ENCODE measurements at regions not wholly inside any gene's neighbourhood (a gene's known extent, or its start where the extent isn't known, plus 50 kb on each side); places are given as distances from the start of the nearest gene placed in this dataset.
A peak's percentile ranks its signal among the peaks of the same experiment; 100 is the strongest.

GRCh38 chr5:171609806-171610452, 175.7 kb upstream of the SMIM23 start:
- DNase-seq (peak in 1 of 3 donors; percentile 18), ATAC-seq (no peak)
- no peaks in the 10 kb centered on the region for H3K27me3 ChIP-seq
- H3K4me3 ChIP-seq: no peak overlapping the region
- no peak overlapping the region for H3K27ac ChIP-seq
- H3K9me3 ChIP-seq: no peaks in the 10 kb centered on the region
- intact Hi-C loops (cut with DNase I): no loop called here
- no peaks in the 10 kb centered on the region for H3K36me3 ChIP-seq
- H3K4me1 ChIP-seq: no peaks in the 10 kb centered on the region
- TF ChIP-seq POLR2A (IDR thresholded peaks at IDR 0.05): no peak
- TF ChIP-seq, protein P1, sequence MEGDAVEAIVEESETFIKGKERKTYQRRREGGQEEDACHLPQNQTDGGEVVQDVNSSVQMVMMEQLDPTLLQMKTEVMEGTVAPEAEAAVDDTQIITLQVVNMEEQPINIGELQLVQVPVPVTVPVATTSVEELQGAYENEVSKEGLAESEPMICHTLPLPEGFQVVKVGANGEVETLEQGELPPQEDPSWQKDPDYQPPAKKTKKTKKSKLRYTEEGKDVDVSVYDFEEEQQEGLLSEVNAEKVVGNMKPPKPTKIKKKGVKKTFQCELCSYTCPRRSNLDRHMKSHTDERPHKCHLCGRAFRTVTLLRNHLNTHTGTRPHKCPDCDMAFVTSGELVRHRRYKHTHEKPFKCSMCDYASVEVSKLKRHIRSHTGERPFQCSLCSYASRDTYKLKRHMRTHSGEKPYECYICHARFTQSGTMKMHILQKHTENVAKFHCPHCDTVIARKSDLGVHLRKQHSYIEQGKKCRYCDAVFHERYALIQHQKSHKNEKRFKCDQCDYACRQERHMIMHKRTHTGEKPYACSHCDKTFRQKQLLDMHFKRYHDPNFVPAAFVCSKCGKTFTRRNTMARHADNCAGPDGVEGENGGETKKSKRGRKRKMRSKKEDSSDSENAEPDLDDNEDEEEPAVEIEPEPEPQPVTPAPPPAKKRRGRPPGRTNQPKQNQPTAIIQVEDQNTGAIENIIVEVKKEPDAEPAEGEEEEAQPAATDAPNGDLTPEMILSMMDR (IDR thresholded peaks at IDR 0.05): no peak
- 44% methylated on average over 3 of the region's 3 CpGs for WGBS (ENCODE audit: insufficient coverage, low coverage, low lambda C conversion rate, missing lambda C conversion rate)

DNA sequence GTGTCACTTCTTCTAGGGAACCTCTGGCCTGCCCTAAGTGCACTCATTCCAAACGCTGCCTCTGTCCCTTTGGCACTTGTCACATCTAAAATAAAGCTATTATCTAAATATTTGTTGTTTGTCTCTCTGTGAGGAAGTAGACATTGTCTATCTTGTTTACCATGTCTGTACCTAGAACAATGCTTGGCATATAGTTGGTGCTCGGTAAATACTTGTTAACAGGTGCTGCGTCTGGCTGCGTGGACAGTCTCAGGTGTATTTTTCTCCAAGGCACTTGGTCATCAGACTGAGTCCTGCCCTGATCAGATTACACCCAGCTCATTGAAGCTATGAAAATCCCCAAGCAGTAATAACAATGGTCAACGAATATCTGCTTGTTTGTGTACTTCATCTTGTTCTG, 174.9 kb upstream of the SMIM23 start:
- DNase-seq: no peak
- Histone ChIP-seq H3K27ac (no peak overlapping the region), H3K9me3 (no peaks in the 10 kb centered on the region), H3K27me3 (no peaks in the 10 kb centered on the region), H3K36me3 (no peaks in the 10 kb centered on the region), H3K4me3 (no peak overlapping the region), H3K4me1 (no peaks in the 10 kb centered on the region)
- TF ChIP-seq, protein P1 (IDR thresholded peaks at IDR 0.05): no peak
- TF ChIP-seq POLR2A (IDR thresholded peaks at IDR 0.05): no peak
- intact Hi-C loops (cut with DNase I): no loop called here
- no peak for ATAC-seq
- WGBS (ENCODE audit: insufficient coverage, low coverage, low lambda C conversion rate, missing lambda C conversion rate): 49% methylated on average over 5 of the region's 5 CpGs

- Histone ChIP-seq H3K36me3 (no peaks in the 10 kb centered on the region), H3K4me3 (no peak overlapping the region), H3K9me3 (no peaks in the 10 kb centered on the region), H3K27me3 (no peaks in the 10 kb centered on the region), H3K4me1 (no peaks in the 10 kb centered on the region), H3K27ac (no peak overlapping the region)
- ATAC-seq: no peak
- intact Hi-C loops (cut with DNase I): no loop called here
- peak in 1 of 3 donors; percentile 37 for DNase-seq
- WGBS (ENCODE audit: insufficient coverage, low coverage, low lambda C conversion rate, missing lambda C conversion rate): 69% methylated on average over 2 of the region's 5 CpGs
- TF ChIP-seq POLR2A (IDR thresholded peaks at IDR 0.05): no peak
- TF ChIP-seq, protein P1 (IDR thresholded peaks at IDR 0.05): no peak
Observed at GRCh38 chr5:171612749-171613148, 172.9 kb upstream of the SMIM23 start.

GRCh38 chr5:171614511-171614910, 171.1 kb upstream of the SMIM23 start:
- WGBS (ENCODE audit: insufficient coverage, low coverage, low lambda C conversion rate, missing lambda C conversion rate): 33% methylated on average over 1 of the region's 5 CpGs
- Histone ChIP-seq H3K27me3 (no peaks in the 10 kb centered on the region), H3K36me3 (no peaks in the 10 kb centered on the region), H3K4me1 (no peaks in the 10 kb centered on the region), H3K27ac (no peak overlapping the region), H3K4me3 (no peak overlapping the region), H3K9me3 (no peaks in the 10 kb centered on the region)
- intact Hi-C loops (cut with DNase I): no loop called here
- TF ChIP-seq, protein P1 (IDR thresholded peaks at IDR 0.05): no peak
- no peak for TF ChIP-seq POLR2A (IDR thresholded peaks at IDR 0.05)
- DNase-seq (peak in 1 of 3 donors; percentile 23), ATAC-seq (no peak)

Data from right lobe of liver (tissue), 6 donors.